Spleen (tissue), 11 donors: ENCODE measurements at regions not wholly inside any gene's neighbourhood (a gene's known extent, or its start where the extent isn't known, plus 50 kb on each side); places are given as distances from the start of the nearest gene placed in this dataset.

Source experiments
- DNase-seq: peaks from one replicate; pipeline ENCODE4 v3.0.0-alpha.2; 2020
- H3K27ac ChIP-seq, 8 donors: fragments of 200-600 bp; sonication (generic) in 7 of 8; 1 replicate in 4 of 8; 2 replicates in 4 of 8; pipeline versions ENCODE4 v1.5.0 to v1.8.0; 2016 to 2021; ENCODE audit warnings: inconsistent platforms in 4 of 8, mild to moderate bottlenecking in 4 of 8, moderate library complexity in 1 of 8
- H3K27me3 ChIP-seq, 7 donors: fragments of 200-600 bp; sonication (generic) in 6 of 7; replicated peaks in 1 of 7; 1 replicate in 4 of 7; 2 replicates in 3 of 7; pipeline versions ENCODE4 v1.5.0 to v1.8.0; 2016 to 2021; ENCODE audit warnings: inconsistent platforms in 3 of 7, mild to moderate bottlenecking in 1 of 7
- H3K36me3 ChIP-seq, 6 donors: fragments of 200-600 bp; sonication (generic) in 5 of 6; 1 replicate in 4 of 6; 2 replicates in 2 of 6; pipeline versions ENCODE4 v1.5.0 to v1.8.0; 2016 to 2021; ENCODE audit warnings: inconsistent platforms in 2 of 6
- H3K4me1 ChIP-seq, 6 donors: fragments of 200-600 bp; sonication (generic) in 5 of 6; 1 replicate in 3 of 6; 2 replicates in 3 of 6; pipeline versions ENCODE4 v1.5.0 to v1.8.0; 2016 to 2021; ENCODE audit warnings: inconsistent platforms in 3 of 6
- H3K4me3 ChIP-seq, 8 donors: fragments of 200-600 bp; sonication (generic) in 7 of 8; 1 replicate in 4 of 8; 2 replicates in 4 of 8; pipeline versions ENCODE4 v1.5.0 to v1.8.0; 2016 to 2021; ENCODE audit warnings: inconsistent platforms in 4 of 8, mild to moderate bottlenecking in 4 of 8, moderate library complexity in 2 of 8
- H3K9me3 ChIP-seq, 8 donors: fragments of 200-600 bp; sonication (generic) in 7 of 8; 1 replicate in 4 of 8; 2 replicates in 4 of 8; pipeline versions ENCODE4 v1.5.0 to v1.8.0; 2016 to 2021; ENCODE audit warnings: inconsistent platforms in 4 of 8
- CTCF ChIP-seq, 11 experiments: fragments of 200-600 bp in 7 of 11; fragments of 450-650 bp in 4 of 11; sonication (generic) in 4 of 11; IDR thresholded peaks in 8 of 11; conservative IDR thresholded peaks in 3 of 11; 1 replicate in 7 of 11; 2 replicates in 4 of 11; pipeline versions ENCODE4 v1.4.0 to v1.8.0; 2016 to 2021; ENCODE audit warnings: antibody characterized with exemption in 11 of 11, inconsistent platforms in 4 of 11, mild to moderate bottlenecking in 1 of 11
- POLR2A ChIP-seq, 3 donors: fragments of 450-650 bp; IDR thresholded peaks; one replicate each; pipeline ENCODE4 v1.5.1; 2017; ENCODE audit warnings: antibody characterized with exemption in 3 of 3, mild to moderate bottlenecking in 1 of 3
- POLR2AphosphoS5 ChIP-seq, 3 donors: sonication (generic); formaldehyde crosslinking; IDR thresholded peaks; one replicate each; pipeline ENCODE4 v1.5.1; 2017; ENCODE audit warnings: antibody characterized with exemption in 3 of 3
- WGBS, 5 donors: extraction: QIAGEN DNeasy Blood & Tissue Kit in 3 of 5; methylation state at CpG; one replicate each; pipeline versions ENCODE4 v1.1.5 to v1.1.7; 2013 to 2018; 5-methylcytosine and 5-hydroxymethylcytosine counted together
- intact Hi-C: fragments of 100-400 bp; cut with DNase I; formaldehyde crosslinking; loops from one replicate; pipeline ENCODE4 v1.15.0; 2023; ENCODE audit warnings: low total_unique reads
- donor health status: healthy with polysubstance abuse.
- donor health status: DM: no; HTN: no; CAD: no; lungs with moderate emphysema.
- donor health status: DM: no; HTN: no; CAD: no.
- donor health status: Bipolar disorder and iron deficiency.
- donor health status: healthy.
- donor health status: DM: no; HTN: no; CAD: no.
- donor health status: DM: yes; HTN: yes; CAD: no.

DNA sequence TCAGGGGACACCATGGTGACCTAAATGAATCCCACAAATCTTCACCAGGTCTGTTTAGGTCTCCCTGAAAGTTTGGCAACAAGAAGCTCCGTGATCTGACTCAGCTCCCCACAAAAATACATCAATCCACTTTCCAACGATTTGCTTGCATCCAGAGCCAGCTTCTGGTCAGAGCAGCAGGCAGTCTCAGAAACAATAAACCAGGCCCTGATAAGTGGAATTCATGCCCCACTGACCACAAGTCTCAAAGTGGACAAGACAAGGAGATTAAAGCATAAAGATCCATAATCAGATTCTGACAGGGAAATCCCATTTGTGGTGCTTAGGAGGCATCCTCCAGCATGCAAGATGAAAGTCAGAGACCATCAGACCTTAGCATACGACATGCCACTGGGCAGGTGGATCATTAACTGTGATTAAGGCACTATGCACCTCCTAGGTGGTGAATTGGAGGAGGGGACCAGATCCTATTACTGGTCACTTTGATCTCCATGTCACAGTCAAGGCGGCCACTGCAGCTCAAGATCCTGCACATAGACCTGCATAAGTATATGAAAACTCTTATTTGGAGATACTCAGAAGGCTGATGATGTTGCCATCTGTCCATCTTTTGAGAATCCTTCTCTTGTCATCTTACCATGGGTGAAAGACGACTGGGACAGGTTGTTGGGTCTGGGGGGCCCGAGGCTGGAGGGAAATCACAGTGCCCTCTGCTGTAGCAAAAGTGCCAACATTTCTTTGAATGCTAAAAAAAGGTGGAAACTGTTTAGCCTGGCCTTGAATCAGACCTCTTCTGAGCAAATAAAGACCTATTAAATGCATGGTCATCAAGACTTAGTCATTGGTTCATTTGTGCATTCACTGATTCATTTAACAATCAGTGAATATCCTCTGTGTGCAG, 309.2 kb upstream of the CCL2 start:
- Histone ChIP-seq H3K36me3 (no peaks in the 10 kb centered on the region), H3K4me3 (no peak overlapping the region), H3K9me3 (no peaks in the 10 kb centered on the region), H3K27ac (no peak overlapping the region), H3K4me1 (no peaks in the 10 kb centered on the region), H3K27me3 (peaks cover 0 to 10% (median 0%) of the 10 kb centered on the region in 7 donors)
- 59 to 78% (median 65%) methylated on average over 6 of the region's 6 CpGs for WGBS, 5 donors
- DNase-seq = no peak
- intact Hi-C loops = no loop called here
- TF ChIP-seq CTCF (IDR thresholded peaks at IDR 0.05 in 8 of 11, conservative IDR thresholded peaks at IDR 0.05 in 3 of 11) (no peak), POLR2A (IDR thresholded peaks at IDR 0.05) (no peak), POLR2AphosphoS5 (IDR thresholded peaks at IDR 0.05) (no peak)

GRCh38 chr17:33947762-33948161, 307.3 kb upstream of the CCL2 start:
- H3K4me3 ChIP-seq = no peak overlapping the region
- DNase-seq = no peak
- peaks cover 0 to 10% (median 0%) of the 10 kb centered on the region in 7 donors for H3K27me3 ChIP-seq
- no peaks in the 10 kb centered on the region for H3K36me3 ChIP-seq
- no peaks in the 10 kb centered on the region for H3K4me1 ChIP-seq
- intact Hi-C loops = no loop called here
- no peak overlapping the region for H3K27ac ChIP-seq
- TF ChIP-seq POLR2A (IDR thresholded peaks at IDR 0.05) (no peak), CTCF (IDR thresholded peaks at IDR 0.05 in 8 of 11, conservative IDR thresholded peaks at IDR 0.05 in 3 of 11) (no peak), POLR2AphosphoS5 (IDR thresholded peaks at IDR 0.05) (no peak)
- H3K9me3 ChIP-seq = no peaks in the 10 kb centered on the region

GRCh38 chr17:33948309-33948708, 306.8 kb upstream of the CCL2 start:
- H3K27me3 ChIP-seq = peaks cover 0 to 10% (median 0%) of the 10 kb centered on the region in 7 donors
- intact Hi-C loops = no loop called here
- no peak overlapping the region for H3K4me3 ChIP-seq
- no peak for DNase-seq
- no peak overlapping the region for H3K27ac ChIP-seq
- no peaks in the 10 kb centered on the region for H3K4me1 ChIP-seq
- 53 to 86% (median 74%) methylated on average over 5 to 7 of the region's 7 CpGs for WGBS, 5 donors
- no peaks in the 10 kb centered on the region for H3K36me3 ChIP-seq
- no peaks in the 10 kb centered on the region for H3K9me3 ChIP-seq
- TF ChIP-seq POLR2A (IDR thresholded peaks at IDR 0.05) = no peak
- TF ChIP-seq CTCF (IDR thresholded peaks at IDR 0.05 in 8 of 11, conservative IDR thresholded peaks at IDR 0.05 in 3 of 11) = no peak
- TF ChIP-seq POLR2AphosphoS5 (IDR thresholded peaks at IDR 0.05) = no peak

DNA sequence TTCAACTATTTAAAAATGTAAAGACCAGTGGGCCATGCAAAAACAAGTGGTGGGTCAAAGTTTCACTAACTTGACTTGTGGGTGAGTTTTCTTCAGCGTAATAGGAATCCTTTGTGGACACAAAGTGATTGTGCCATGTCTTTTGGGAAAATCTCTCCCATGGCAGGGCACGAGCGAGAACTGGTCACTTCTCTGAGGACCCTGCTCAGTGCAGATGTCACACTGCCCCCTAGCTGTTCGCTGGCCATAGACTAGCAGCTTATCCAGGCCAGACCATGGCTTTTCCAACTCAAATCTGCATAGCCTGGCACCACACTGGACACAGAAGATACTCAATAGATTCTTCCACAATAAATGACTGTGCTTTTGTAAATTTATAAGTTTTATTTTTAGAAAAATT, 306.0 kb upstream of the CCL2 start:
- Histone ChIP-seq H3K9me3 (no peaks in the 10 kb centered on the region), H3K4me3 (no peak overlapping the region), H3K4me1 (no peaks in the 10 kb centered on the region), H3K27me3 (peaks cover 0 to 10% (median 0%) of the 10 kb centered on the region in 7 donors), H3K27ac (no peak overlapping the region), H3K36me3 (no peaks in the 10 kb centered on the region)
- TF ChIP-seq CTCF (IDR thresholded peaks at IDR 0.05 in 8 of 11, conservative IDR thresholded peaks at IDR 0.05 in 3 of 11) (no peak), POLR2AphosphoS5 (IDR thresholded peaks at IDR 0.05) (no peak), POLR2A (IDR thresholded peaks at IDR 0.05) (no peak)
- DNase-seq = no peak
- WGBS, 5 donors = 56 to 84% (median 76%) methylated on average over 4 of the region's 4 CpGs
- intact Hi-C loops = no loop called here
